Inflammatory macrophage treated with lipopolysaccharide for 4 hours (primary cell): ENCODE measurements at regions not wholly inside any gene's neighbourhood (a gene's known extent, or its start where the extent isn't known, plus 50 kb on each side); places are given as distances from the start of the nearest gene placed in this dataset.

Experiments
- DNase-seq: peaks from one replicate; pipeline ENCODE4 v3.0.0-alpha.2; 2020

DNA sequence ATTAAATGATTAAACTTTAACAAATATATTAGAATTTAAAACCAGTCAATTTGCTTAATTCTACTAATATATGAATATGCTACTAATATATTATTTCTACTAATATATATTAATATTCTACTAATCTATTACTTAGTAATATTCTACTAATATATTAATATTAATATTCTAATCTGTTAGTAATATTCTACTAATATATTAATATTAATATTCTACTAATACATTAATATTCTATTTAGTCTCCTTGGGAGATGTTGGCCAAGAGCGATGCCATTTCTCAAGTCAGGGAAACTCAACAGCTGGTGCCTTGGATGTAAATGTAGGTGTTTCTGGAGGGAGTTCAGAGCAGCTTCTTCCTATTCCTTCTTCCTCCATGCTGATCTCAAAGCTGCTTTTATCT lies 259.2 kb upstream of the TMTC4 start:
- DNase-seq = no peak

DNA sequence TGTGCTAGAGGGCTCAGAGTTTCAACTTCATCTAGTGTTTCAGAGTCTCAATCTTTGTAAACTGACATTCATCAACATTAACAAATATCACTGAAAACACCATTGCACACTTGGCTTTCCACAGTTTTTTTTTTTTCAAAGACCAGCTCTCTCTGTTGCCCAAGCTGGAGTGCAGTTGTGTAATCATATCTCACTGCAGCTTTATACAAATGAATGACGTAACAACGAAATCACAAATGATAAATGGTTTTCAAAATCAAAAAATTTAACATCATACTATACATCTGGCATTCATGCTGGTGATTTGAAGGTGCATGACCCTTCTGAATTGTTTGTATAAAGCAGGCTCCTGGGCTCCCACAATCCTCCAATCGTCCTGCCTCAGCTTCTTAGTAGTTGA lies 248.0 kb upstream of the TMTC4 start:
- DNase-seq = no peak

DNA sequence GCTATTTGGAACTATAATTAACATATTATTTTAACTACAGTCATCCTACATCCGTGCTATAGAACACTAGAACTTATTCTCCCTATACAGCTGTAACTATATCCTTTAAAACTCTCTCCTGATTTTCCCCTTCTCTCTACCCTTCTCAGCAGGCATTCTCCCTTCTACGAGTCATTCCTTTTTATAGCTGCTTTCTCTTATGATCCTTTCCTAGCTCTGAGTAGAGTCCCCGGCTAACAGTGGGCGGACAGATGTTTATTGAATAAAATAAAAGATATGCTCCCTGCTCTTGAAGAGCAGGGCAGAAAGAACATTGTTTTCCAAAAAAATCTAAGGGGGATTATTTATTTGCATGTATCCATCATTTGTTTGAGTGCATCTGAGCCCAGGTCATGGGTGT lies 246.5 kb upstream of the TMTC4 start:
- no peak for DNase-seq

DNA sequence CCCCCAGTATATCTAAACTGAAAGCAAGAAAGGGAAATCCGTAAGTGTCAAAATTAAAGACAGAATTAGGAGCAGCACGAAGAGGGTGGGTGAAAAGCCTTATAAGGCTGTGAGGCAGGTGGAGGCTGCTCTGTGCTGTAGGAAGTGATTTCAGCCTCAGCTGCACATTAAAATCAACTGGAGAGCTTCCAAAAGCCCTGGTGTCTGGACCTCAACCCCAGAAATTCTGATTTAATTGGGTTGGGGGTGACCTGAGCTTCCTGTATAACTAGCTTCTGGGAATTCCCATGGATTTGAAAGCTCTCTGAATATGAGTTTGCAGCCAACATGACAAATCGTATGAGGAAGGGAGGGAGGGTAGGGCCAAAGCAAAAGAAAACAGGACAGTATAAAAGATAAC lies 242.4 kb upstream of the TMTC4 start:
- no peak for DNase-seq

DNA sequence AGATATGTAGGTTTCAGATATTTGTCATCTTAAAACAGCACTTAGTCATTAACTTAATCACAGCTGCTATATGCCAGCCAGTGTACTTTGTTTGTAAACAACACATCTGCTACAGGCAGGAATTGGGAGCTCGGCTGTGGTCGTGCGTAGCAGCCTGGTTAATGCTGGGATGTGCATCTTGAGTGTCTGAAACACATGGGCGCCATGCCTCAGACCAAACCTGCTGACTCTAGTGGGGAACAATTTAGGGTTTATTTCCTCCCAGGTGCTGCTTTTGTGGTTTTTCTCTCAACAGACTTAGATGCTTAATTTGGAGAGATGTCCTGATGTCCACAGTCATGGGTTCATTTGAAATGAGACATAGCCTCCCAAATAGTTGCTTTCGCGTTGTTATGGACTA lies 238.5 kb upstream of the TMTC4 start:
- no peak for DNase-seq

DNA sequence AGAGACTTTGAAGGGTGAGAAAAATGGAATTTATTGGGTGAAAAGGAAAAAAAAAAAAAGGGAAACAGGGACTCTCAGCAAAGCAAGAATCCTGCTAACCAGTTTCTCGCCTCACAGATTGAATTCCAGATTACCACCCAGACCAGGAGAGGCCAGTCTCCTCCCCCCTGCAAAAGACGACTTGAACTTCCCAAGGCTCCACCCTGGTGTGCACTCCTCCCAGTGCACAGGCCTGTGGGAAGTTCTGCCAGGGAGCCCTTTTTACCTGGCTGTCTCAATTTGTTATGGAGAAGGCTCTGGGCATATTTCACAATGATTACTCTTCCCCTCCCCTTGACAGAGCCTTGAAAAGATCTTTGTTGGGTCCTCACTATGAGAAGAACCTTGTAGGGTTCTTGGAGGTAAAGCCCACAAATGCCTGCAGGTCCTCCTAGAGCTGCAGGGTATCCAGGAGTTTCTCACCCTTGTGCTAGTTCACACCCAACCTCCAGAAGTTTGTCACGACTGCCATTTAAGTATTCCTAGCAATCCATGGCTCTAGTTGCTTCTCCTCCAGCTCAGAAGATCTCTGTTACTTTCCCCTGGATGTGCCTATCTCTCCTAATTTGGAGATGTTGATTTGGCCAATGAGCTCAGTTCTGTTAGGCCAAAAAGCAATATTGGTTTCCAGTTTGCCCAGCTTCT lies 229.8 kb upstream of the TMTC4 start:
- no peak for DNase-seq

DNA sequence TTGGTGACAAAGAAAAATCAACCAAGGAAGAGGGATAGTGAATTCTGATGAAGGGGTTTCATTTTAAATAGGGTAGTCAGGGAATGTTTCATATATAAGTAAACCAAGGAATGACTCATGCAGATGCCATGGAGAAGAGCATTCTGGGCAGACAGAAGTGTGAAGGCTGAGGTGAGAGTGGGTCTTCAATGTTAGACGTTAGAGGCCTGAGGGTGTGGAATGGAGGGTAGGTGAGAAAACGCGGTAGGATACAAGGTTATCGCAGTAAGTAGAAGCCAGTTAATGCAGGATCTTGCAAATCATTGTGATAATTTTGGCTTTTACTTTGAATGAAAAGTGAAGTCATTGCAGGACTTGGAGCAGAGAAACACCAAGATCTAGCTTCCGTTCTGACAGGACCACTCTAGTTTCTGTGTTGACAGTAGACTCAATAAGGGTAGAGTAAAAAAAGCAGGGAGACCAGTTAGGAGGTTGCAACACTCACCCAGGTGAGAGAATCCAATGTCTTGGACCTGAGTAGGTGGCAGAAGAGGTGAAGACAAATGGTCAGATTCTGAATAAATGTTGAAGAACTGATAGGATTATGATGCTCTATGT lies 225.2 kb upstream of the TMTC4 start:
- no peak for DNase-seq

DNA sequence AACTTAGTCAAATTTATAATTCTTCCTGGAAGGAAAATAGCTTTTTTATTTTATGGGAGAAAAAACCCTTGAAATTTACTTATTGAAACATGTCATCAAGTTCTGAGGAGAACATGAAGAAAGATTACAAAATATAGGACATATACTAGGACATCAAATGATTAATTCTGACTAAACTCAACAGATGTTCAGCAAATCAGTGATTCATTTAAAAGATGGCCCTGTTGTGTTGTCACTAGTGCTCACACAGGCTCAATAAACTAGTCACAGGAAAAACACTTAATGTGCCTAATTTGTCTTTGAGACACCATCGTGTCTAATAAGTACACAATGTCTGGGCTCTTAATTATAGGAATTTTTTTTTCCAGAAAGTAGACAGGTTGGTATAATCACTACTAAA lies 223.8 kb upstream of the TMTC4 start:
- DNase-seq = no peak

DNA sequence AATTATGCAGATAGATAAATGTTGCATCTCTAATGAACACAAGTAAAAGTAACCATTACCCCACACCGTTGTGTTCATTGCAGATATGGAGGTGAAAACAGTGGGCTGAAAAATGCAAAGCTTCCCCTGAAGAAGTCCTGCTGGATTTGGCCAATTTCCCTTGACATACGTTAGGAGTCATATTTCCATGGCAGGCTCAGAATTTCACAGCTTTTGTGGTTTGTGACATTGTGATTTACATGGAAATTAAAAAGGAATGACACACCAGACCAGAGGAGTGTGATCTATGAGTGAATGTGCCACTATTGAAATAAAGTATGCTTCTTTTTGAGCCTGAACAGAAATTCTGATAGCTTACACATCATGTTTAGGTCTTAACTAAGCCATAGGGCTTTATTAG lies 221.1 kb upstream of the TMTC4 start:
- DNase-seq = no peak

DNA sequence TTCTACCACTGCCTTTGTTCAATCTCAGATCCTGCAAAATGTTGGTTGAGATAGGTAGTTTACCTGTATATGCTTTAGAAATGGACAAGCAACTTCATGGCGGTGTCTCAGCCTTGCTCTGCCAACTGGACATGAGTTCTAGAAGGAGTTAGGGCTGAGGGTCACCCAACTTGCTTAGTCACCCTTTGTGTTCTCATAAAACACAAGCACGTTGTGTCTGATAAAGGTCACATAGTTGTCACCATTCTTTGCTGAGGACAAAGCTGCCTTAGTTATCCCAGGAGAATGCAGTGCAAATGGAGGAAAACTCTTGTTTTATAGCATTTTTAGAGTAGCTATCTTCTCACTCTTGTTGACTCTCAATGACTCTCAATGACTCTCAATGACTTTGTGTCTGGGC lies 218.4 kb upstream of the TMTC4 start:
- no peak for DNase-seq

DNA sequence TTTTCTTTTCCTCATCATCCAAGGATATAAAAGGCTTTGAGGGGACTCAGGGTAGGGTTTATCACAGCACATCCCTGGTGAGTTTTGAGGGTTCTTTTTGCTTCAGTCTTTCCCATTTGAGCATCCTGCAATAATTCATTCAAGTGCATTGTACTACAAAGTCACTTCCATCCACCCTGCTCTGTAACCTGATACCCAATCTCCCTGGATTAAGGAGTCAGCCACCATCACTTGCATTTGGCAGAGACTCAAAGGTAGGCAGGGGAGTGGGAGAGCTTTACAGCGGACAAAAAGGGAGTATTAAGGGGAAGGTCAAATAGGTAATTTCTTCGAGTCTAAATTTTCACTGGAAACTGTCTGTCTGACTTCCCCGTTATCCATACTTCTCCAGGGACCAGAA lies 216.1 kb upstream of the TMTC4 start:
- no peak for DNase-seq

DNA sequence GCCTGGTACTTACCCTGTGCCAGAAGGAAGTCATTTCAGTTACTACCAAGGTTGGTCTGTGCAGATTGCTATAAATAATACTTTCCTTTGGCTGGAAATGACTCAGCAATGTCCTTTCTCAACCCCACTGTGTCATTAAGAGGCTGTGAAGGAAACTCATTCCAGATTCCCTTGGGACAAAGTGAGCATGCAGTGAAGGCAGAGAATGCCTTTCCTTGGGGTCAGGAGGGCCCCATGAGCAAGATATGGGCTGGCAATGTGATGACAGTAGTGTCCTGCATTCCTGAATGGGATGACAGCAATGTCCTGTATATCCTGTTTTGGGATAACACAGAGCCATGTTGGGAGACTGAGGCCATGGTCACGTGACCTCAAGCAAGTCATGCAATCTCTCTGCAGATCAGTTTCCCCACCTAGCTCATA lies 213.1 kb upstream of the TMTC4 start:
- no peak for DNase-seq

DNA sequence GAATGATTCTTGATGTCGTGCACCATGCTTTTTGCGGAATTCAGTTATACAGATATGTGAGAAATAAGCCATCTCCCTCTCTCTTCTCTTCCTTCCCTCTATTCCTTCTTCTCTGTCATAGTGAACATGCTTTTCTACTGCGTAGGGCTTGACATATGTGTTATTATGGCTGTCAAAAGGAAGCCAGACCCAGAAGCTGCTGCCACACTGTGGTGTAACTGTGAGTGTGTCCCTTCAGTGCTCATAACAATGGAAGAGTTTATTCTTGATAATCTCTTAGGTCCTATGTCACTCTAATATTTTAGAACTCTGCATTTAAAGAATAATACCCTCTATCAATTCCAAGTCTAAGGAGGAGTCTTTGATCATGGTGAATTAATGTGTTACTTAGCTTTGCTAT lies 208.9 kb upstream of the TMTC4 start:
- DNase-seq = no peak

DNA sequence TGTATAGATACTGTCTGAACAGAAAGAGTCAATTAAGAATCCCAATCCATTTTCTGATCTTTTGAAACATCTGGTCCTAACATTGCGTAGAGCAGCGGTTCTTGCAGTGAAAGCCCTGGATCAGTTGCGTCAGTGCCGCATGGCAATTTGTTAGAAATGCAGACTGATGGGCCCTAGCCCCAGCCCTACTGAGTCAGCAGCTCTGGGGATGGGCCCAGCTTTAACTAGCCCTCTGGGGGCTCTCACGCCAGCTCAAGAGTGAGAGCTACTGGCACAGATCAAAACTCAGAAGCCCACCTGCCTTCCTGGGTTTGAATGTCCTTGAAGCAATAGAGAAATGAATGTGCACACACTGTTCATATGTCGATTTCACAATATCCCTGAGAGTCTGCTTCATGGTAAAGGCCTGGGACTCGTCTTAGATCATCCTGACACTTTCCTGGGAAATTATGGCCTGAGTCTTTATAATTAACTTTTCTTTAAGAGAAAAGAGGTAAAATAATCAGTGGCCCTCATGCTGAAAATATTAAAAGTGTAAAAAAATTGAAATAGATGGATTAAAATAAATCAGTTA lies 206.8 kb upstream of the TMTC4 start:
- DNase-seq = no peak

DNA sequence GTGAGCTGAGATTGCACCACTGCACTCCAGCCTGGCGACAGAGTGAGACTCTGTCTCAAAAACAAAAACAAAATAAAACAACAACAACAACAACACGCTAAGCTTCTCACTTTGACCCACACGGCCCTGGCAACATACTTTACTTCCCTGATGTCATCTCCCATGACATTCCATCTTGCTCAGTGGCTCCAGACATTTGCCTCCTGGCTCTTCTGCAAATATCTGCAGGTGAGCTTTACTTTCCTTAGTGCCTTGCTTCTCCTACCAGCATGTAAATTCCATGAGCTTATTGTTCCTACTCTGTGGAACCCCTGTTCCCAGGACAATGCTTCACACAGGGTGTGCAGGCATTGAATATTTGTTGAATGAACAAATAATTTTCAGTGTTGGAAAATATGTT lies 205.6 kb upstream of the TMTC4 start:
- no peak for DNase-seq

DNA sequence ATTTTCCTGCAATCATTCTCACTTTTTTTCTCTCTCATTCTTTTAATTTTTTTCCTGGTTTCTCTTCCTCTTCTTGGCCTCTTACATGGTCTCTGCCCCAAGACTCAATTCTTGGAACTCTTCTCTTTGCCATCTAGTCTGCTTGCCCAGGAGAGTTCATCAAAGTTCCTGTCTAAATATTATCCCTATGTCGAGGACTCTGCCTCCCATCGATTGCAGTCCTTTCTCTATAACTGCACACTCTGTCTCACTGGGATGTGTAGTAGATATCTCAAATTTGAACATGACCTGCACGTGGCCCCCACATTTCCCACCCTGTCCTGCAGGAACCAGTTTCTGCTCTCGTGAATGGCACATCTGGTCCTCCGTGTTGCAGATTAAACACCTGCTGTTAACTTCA lies 204.7 kb upstream of the TMTC4 start:
- no peak for DNase-seq

DNA sequence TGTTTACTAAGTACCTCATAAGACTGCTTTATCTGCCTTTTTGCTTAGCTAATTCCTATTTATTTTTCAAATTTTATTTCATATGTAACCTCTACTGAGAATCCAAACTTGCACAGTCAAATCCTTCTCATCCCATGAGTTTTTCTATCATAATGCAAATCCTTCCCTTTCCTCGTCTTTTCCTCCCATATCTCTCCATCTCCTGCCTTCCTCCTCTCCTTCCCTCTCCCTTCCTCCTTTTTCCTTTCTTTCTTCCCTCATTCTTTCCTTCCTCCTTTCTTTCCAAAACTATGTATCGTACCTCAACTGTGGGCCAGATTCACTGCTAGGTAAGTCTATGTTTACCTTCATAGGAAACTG lies 201.4 kb upstream of the TMTC4 start:
- no peak for DNase-seq

DNA sequence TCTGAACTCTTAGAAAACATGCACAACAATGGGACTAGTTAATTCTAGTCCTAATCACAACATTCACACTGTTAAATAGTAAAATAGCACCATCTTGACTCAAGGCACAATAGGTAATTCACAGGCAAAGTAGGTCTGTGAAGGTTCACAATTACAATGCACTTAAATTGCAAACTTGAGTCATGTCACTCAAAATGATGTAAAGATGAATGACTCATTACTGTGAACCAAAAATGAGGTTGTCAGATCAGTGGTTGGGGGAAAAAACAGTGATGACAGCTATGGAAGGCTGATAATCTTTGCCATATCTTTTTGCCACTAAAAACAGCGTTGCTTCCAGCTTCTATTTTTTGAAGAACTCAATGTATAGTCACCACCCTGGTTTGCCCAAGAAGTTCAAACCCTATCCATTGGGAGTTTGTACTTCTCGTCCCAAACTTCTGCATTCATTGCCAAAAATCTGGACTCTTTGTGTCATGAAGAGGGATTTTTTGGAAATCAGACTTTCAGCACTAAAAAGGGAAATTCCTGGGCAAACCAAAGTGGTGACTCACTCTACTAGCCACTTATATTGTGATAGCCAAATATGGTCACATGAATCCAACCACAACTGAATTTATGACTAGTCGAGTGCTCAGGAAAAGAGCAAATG lies 200.9 kb upstream of the TMTC4 start:
- peak; percentile 11 for DNase-seq

DNA sequence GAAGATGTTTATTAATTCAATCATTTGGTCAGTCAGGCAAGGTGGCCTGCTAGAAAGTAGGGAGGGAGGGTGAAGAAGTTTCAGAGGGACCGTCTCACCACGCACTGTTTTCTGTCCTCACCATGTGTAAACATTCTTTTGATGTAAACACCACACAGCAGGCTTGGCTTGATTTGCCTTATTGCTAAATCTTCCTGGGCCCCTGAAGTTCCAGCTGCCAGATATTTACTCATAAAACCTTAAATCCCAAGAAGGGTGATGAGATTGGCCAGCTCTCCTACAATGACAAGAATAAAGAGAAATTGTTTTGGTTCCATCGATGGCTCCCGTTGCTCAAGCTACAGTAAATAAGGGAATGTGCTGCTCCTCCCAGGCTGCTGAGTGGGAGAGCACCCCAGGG lies 198.2 kb upstream of the TMTC4 start:
- DNase-seq = no peak

DNA sequence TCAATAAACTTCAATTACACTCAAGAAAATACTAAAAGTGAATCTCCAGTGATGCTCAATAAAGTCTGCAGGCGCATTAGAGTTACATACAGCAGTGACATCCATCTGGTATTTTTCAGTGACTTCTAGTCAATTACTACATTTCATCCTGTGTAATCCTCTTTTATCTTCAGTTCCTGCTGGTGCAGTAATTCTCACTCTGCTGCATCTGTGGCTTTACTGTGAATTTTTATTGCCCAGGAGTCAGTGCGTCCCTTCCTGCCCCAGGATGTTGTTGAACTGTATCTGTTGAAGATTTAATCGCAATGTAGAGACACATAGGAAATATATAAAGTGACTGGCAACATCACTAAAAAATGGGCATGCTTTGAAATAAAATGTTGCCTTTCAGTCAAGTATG lies 196.3 kb upstream of the TMTC4 start:
- DNase-seq = no peak

DNA sequence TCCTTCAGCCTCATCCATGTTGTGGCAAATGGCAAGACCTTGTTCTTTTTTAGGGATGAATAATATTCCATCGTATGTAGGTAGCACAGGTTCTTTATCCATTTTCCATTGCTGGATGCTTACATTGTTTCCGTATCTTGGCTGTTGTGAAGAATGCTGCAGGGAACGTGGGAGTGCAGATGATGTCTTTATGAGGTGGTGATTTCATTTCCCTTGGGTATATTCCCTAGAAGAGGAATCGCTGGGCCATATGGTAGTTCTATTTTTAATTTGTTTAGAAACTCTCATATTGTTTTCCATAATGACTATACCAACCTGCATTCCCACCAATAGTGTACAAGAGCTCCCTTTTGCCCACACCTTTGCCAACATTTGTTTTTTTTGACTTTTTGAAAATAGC lies 186.3 kb upstream of the TMTC4 start:
- no peak for DNase-seq

DNA sequence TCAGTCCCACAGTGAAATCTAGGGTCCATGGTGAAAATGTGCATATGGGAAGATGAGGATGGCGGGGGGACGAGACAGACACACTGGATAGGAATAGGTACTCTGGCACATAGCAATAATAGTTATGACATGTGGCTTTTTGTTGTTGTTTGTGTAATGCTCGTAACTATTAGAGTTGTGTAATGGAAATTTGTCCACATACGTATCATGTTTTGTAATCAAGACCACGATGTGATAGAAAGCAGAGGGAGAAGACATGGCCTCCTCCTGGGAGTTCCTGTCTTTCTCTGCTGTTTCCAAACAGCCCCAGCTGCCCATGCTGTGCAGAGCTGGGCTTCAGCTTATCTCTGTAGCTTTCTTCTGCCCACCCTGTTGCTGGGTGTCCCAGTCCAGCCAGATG lies 185.3 kb upstream of the TMTC4 start:
- no peak for DNase-seq

DNA sequence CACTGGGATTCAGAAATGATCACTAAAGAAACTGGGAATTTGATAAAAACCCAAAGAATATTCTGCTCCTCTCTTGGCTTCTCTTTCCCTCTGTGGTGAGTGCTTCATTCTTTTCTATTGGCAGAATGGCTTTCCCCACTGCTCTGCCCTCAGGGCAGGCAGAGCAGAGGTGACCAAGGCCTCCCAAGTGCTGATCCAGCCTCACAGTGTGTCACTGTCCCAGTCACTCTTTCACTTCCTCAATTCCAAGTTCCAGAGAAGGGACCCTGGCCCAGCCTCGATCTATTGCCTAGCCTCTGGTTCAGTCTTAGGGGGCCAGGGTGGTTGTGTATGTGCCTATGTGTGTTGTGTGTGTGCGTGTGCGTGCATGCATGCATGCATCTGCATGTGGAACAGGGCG lies 180.6 kb upstream of the TMTC4 start:
- no peak for DNase-seq

DNA sequence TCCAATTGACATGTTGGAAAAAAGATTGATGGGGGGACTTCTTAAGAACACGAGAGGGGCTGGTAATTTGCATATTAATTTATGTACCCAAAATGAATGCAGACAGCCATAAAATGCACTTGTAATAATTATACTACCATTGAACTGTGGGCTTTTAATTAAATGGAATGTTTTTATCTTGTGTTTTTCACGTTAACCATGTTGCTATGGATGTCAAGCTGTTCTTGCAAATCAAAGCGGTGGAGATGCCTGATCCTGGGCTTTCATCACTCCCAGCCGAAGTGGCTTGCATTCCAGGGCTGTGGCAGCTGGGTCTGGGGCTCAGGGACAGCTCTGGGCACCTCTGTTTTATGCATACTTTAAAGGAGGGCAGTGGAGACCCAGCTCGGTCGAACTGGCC lies 179.4 kb upstream of the TMTC4 start:
- DNase-seq = no peak

DNA sequence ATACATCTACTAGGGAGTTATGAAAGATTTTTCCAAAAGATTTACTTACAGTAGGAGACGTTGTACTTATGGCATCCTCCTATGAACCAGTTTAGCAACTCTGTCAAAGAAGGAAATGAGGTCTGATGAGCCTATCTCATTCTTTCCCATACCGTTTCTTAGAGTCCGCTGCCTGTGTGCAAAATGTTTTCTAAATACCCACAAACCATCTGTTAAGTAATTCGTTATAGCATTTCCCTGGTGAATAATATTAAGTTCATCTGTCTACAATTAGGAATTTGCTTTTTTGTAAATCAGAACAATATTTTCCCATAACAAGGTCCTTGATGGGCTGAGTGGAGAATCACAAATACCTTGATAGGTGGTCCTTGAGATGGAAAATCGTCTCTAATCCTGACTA lies 178.8 kb upstream of the TMTC4 start:
- DNase-seq = no peak
